ENCODE measurements at regions not wholly inside any gene's neighbourhood (a gene's known extent, or its start where the extent isn't known, plus 50 kb on each side); places are given as distances from the start of the nearest gene placed in this dataset.

- TF ChIP-seq POLR2A (IDR thresholded peaks at IDR 0.05) (no peak), CTCF (IDR thresholded peaks at IDR 0.05) (no peak)
These were observed 61.9 kb upstream of the WAC start for GRCh38 chr10:28470873-28471651.
